IPS-NIHi7 (cell line): ENCODE measurements at regions not wholly inside any gene's neighbourhood (a gene's known extent, or its start where the extent isn't known, plus 50 kb on each side); places are given as distances from the start of the nearest gene placed in this dataset.
"Not testable (repeated sequence)": the region's sequence is repeated elsewhere in the genome, so short reads cannot be mapped to it uniquely, and the experiment has no call there.

Experiments
- DNase-seq: peaks from one replicate; pipeline ENCODE4 v3.0.0; 2012; ENCODE audit warnings: mixed read lengths; ENCODE audit errors: extremely low spot score

DNA sequence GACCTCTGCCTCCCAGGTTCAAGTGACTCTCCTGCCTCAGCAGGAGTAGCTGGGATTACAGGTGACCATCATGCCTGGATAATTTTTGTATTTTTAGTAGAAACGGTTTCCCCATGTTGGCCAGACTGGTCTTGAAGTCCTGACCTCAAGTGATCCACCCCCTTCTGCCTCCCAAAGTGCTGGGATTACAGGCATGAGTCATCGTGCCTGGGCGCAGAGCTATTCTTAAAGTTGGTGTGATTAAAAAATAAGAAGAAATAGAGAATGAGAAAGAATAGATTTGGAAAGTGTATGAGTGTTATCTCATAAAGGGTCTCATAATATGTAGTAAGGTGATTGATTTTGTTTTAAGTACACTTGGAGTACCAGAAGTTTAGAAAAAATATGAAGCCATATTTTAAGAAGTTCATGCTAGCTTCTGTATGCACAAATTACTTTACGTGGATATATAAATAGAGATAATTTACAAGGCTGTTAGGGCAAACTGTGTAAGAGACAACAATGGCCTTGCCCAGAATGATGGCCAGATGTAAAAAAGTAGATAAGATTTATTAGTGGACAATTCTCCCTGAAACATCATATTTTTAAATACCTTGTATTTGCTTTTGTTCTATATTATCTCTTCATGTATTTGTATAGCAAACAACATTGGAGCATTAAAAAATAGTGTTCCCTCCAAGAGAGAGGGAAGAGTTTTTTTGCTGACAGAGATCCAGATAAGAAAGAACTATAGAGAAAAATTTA, 1108.5 kb downstream of the SLC16A7 start:
- DNase-seq: no peak

DNA sequence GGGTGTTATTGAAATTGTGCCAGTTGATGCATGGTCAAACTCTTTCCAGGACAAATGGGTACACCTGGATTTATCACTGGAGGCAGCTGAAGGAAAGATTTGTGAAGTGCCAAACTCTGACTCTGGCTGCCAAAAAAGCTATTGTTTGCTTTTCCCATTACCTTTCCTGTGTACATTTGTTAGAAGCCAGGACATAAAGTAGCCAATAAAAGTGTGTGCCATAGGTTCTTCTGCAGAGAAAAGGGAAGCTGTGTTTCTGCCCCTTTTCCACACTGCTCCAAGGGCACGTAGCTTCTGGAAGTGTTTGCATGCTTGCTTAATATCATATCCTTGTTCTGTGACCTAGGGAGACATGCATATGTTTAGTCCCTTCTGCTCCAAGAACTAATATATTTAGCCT, 1114.4 kb downstream of the SLC16A7 start:
- DNase-seq: no peak

DNA sequence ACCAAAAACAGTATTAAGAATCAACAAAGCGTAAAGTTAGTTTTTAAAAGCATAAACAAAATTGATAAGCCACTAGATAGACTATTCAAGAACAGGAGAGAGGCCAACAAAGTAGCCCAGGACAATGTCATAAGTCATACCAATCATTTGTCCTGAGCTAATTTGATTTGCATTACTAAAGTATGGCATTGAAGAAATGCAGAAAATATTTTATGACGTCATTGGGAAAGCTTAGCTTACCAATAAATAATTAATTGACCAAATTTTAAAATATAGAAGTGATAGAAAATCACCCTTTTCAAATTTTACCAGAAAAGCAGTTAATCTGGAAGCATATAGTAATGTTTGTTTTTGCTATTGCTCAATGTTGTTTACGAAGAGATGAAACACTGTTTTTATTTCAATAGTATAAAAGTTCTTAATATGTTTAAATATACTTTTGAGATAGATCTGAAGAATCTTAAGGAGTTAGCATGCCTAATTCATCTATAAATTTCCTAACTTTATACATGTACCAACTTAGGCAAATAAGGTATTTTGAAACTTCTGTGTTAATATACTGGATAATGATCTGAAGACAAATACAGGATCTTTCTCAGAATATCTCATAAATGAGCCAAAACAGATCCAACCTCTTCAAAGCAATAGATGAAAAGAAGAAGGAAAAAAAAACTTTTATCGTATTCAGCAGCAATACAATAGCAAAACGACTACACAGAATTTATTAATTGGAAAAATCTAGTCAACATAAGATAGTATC, 1118.5 kb downstream of the SLC16A7 start:
- no peak for DNase-seq

DNA sequence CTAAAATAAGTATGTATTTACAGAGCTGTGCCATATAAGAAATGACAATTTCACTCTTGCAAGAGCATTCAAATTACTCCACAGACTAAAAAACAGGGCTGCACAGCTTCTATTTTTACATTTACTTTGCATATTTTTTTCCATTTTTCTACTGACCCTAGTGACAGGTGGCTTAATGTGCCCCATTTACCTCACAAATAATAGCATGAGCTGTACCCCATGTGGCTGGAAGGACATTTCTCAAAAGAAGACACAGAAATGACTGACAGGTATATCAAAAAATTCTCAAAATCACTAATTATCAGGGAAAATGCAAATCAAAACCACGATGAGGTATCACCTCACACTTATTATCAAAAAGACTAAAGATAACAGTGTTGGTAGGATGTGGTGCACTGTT, 1128.6 kb downstream of the SLC16A7 start:
- no peak for DNase-seq

DNA sequence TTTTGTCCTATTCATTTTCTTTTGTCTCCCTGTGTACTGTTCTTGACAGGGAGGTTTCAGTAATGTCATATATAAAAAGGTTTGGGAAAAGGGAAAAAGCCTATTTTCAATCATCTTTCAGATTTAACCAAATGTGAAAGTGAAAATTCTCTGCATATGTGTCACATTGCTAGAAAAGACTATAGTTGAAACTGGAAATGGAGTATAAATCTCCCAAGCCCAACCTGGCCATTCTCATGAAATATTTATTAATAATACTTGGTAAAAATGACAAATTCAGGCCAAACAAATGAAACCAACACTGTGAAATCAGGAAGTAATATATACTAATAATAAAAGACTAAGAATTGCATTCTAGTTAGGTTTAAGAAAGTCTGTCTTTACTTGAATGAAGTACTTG, 1129.2 kb downstream of the SLC16A7 start:
- DNase-seq: no peak

DNA sequence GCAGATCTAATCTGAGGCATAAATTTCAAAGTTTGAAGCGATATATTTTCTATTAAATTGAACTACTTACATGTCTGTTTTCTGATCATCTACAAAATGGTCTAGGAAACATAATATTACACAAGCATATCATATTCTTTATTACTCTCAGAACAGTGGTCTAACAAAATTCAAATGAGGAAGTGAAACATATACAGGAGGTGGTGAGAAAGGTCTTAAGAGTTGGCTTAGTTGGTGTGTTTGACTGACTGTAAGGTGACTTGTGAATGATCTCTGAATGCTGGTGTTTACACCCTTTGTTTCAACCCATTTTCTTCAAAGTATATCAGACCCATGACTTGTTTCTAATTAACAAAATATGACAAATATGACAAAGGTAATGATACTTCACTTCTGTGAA, 1156.8 kb downstream of the SLC16A7 start:
- no peak for DNase-seq

DNA sequence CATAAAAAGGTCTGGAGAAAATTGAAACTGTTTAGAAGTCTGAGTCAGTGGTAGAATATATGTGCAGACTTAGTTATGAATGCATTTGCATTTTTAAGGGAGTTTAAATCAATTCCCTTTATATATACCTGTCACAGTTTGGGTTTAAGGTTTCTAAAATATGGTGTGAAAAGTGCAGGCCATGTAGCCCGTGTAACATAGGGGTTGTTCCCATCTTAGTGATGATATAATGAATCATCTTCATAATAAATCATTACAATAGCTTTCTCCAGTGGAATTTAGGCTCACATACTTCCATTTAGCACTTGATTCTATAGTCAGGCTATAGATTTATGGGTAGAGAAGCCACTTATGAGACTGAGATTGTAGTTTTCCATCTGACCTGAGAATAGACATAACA, 1162.4 kb downstream of the SLC16A7 start:
- DNase-seq: no peak

DNA sequence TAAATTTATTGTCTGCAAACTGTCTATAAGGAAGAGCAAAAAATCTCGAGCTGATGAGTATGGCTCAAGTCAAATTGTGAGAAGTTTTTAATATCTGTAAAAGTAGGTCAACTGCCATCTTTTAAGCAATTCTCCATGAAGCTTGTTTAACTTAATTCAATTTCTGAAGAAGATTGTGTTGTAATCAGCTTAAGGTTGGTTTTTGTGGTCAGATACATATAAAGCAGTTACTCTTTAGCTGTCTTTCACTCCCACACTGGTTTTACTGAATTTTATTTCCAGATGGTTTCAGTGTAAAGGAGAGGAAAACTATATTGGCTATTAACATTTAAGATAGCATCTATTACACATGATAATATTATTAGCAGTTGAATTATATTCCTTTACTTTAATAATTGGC, 1165.1 kb downstream of the SLC16A7 start:
- DNase-seq: no peak

DNA sequence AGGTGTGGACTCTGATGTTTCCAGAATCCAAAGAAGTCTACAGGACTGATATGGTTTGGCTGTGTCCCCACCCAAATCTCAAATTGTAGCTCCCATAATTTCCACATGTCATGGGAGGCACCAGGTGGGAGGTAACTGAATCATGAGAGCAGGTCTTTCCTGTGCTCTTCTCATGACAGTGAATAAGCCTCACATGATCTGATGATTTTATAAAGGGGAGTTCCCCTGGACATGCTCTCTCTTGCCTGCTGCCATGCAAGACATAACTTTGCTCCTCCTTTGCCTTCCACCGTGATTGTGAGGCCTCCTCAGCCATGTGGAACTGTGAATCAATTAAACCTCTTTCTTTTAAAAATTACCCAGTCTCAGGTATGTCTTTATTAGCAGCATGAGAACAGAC, 1205.3 kb downstream of the SLC16A7 start:
- not testable (repeated sequence) for DNase-seq

DNA sequence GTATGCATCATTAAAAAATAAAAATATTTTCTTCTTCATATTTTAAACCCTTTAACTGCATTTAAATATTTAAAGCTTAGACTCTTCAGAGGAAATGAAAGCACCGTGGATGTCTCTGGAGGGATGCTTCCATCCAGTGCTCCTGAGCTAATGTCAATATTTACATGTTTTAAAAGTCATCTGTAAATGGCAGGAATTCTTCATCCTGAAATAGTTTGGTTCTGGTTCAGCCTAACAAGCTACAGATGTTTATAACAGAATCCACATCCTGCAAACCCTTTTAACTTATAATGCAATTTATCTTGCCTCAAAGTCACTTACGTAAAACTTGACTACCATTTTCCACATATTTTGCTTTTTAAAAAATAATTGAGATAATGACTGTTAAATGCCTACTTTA, 1207.3 kb downstream of the SLC16A7 start:
- DNase-seq: no peak

DNA sequence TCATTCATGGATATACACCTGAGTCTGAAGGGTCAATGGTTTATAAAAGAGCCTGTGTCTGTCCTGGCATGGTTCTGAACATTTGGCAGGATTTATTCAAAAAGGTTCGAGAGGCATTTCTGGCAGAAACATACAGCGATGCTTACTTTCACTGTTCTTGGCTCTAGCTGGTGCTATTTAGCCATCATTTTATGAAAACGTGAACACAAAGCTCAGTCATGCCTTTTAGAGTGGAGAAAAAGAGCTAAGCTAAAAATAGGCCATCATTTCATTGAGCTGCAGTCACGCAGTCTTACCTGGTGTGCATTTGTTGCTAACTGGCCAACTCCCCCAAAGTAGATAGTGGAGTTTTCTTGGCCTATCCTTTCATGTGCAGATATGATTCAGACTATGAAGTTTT, 1209.5 kb downstream of the SLC16A7 start:
- DNase-seq: no peak

DNA sequence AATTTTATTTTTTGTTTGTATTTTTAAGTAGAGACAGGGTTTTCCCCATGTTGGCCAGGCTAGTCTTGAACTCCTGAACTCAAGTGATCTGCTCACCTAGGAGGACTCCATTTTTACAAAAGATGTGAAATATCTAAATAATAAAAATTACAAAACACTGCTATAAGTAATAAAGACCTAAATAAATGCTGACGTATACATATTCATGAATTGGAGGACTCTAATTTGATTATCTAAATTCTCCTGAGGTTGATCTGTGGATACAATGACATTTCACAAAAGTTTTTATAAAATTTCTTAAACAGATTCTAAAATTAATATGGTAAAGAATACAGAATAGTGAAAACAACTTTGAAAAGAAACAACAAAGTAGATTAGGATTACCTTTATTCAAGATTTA, 1224.0 kb downstream of the SLC16A7 start:
- DNase-seq: no peak

DNA sequence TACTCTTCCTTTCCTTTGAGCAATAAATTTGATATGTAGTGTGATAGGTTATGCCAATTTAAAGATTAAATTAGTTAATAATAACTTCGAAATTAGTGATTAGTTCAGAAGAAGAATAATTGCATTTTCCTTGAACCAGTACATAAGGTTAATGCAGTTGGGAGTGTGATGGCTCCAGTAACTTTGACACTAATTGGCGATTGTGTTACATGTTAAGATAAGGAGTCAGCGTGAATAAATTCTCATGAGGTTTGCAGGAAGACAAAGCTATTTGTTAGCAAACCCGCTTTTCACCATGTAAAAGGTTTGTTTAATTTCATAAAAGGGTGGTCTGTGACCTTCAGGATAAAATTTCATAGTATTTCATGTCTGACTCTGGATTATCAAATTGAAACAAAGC, 1226.8 kb downstream of the SLC16A7 start:
- DNase-seq: no peak

DNA sequence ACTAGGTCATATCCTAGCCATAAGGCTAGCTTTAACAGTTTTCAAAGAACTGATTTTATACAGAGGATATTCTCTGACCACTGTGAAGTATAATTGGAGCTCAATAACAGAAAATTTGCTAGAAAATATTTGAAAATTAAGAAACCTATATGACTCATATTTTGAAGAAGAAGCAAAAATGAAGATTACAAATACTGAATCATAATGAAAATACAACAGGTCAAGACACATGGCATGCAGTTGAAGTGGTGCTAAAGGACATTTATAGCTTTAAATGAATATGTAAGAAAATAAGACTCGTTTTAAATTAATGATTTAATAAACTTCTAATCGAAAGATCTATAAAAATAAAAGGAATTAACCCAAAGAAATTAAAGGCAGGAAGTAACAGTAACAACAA, 1234.6 kb downstream of the SLC16A7 start:
- no peak for DNase-seq

DNA sequence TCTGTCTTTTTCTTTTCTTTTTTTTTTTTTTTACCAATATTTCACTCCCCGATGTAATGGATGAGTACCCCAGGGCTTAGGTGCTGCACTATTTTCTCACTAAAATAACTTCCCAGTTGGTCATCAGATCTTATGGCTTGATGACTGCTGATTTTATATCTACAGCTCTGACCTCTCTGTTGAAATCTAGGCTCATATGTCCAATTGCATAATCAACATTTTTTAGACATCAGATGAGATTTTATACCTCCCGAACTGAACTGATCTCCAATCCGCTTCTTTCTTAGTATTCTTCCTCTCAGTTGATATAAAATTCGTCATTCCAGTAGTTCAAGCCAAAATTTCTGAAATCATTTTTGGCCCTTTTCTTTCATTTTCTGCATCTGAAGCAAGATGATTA, 1236.5 kb downstream of the SLC16A7 start:
- DNase-seq: no peak

DNA sequence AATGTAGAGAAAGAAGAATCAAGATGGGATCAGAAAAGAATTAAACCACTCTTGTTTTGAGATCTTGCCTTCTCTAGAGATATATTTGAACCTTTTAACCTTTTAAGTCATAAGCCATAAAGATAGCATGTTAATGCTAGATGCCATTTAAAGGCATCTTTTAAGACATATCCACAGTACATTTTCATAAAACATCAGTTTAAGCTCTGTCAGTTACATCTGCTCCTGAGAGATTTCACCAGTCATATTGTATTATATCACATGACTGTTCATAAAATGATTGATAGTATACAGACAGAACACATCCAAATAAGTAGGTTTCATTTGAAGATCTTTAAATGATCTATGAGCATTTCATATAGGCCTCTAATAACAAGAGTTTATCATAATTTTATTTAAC, 1238.5 kb downstream of the SLC16A7 start:
- DNase-seq: no peak

DNA sequence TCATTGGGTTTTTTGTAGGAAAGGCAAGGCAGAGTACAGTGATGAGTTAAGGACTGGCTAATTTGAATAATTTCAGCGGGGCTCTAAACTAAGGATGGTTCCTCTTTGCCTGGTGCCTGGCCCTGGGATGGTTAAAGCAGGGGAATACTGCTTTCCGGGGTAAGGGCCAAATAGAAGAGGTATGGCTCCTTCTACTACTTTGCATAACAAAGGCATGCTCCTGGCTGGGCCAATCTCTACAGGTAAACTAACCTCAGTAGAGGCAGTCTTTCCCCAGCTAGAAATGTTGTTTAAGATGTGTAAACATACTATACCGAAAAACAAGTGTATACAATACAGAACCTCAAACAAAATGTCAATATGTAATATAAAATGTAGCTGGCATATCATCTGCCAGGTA, 1239.0 kb downstream of the SLC16A7 start:
- DNase-seq: peak; percentile 21

DNA sequence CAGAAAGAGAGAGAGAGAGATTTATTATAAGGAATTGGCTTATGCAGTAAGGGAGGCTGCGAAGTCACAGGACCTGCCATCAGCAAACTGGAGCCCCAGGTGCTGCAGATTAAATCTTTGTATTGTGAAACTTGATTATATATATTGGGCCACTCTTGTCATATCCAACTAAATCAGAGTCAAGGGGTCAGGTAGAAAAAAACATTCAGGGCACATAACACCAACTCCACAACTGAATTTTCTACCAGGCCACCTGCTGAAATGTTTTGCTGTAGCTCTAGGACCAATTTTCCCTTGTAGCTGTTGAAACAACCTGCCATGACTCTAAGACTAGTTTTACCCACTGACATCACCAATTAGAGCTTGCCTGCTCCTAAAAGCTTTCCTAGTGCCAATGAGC, 1240.8 kb downstream of the SLC16A7 start:
- DNase-seq: no peak

DNA sequence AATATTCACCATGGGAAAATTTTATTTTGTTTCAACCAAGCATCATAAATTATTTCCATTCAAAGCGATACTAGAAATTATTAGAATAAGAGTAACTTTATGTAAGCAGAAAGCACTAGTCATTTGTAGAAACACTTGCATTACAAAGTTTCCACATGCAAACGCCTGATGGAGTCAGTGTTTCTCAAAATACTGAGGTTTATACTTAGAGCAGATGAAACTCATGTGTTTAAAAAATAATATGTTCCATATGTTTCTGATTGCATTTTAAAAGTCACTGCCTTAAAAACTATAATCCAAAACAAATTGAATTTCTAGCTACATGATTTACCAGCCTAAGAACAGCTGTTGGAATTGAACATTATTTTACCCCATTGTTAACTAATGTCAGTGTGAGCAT, 1246.4 kb downstream of the SLC16A7 start:
- no peak for DNase-seq

DNA sequence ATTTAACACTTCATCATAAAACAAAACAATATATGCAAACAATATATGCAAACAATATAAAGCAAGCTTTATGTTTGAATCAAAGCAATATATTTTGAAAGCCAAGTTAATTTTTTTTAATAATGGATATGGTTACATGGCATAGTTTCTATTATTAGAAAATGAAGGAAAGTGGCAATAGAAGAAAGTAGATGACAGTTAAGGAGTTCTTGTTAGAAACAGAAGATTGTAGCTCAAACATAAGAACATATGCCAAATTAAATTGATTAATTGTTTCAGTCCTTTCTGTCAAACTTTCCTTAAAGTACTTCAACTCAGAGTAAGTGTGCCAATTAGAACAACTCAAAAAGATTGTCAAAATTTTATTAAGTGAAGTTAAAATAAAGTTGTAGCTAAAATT, 1248.3 kb downstream of the SLC16A7 start:
- no peak for DNase-seq

DNA sequence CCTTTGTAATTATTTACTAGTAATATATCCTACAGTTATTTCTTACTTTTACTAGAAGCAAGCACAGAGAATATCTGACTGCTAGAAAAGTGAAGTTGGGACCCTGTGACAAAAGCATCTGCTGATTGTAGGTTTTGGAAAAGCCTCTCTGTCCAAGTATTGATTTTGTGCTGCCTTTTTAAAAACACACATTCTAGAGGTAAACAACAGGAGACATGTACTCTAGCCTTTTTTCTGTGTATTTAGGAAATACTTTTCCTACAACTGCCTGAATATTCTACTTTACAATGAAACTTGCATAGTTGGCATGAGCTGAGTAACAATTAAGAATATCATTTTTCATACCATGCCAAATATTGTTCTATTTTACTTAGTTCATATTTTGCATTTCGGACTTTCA, 1249.0 kb downstream of the SLC16A7 start:
- no peak for DNase-seq

DNA sequence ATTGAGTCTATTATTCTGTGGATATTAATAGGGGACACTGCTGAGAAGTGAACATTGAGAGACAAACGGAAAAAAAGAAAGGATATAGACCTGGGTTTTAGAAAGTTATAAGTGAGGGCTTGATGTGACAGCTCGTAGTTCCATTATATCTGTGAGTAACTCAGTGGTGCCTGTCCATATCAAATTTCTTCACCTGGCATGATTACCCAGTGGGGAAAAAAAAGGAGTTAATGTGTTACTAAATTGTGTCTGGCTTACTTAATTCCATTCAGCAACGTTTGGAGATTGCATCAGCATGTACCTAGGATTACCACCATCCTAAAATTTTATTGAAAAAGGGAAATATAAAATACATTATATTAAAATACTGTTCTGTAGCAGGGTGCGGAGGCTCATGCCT, 1249.9 kb downstream of the SLC16A7 start:
- no peak for DNase-seq

DNA sequence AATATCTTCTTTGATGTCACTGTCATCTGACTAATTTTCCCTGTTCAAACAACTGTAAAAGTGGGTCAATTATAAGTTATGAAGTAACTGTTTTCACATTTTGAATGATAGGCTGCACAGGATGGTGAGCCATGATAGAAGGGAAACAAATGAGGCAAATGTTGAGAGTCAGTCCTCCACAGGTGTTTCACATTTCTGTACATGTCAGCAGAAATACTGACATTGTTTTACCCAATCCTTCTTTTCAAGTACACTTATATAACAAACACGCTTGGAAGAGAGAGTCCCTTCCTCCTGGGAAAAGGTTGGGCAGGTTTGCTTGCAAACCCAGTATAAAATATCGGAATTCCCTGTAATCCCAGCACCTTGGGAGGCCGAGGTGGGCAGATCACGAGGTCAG, 1251.5 kb downstream of the SLC16A7 start:
- no peak for DNase-seq

DNA sequence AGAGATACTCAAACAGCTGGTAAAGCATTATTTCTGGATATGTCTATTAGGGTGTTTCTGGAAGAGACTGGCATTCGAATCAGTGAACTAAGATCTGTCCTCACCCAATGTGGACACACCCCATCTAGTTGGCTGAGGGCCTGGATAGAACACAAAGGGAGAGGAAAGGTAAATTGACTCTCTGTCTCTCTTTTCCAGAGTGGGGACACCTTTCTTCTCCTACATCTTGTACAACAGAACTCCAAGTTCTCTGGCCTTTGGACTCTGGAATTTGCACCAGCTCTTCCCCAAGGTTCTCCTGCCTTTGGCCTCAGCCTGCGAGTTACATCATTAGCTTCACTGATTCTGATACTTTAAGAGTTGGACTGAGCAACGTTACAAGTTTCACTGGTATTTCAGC, 1253.9 kb downstream of the SLC16A7 start:
- no peak for DNase-seq
